ENCODE measurements at regions not wholly inside any gene's neighbourhood (a gene's known extent, or its start where the extent isn't known, plus 50 kb on each side); places are given as distances from the start of the nearest gene placed in this dataset.

- DNase-seq (ENCODE audit: low read depth): no peak
- no peak overlapping the region for H3K4me3 ChIP-seq (ENCODE audit: low read length)
- TF ChIP-seq CTCF (conservative IDR thresholded peaks at IDR 0.05; ENCODE audit: low read length): no peak
These were observed 50.6 kb upstream of the SLC45A1 start for GRCh38 chr1:8267307-8267706.

GRCh38 chr1:8266436-8267165, 51.3 kb upstream of the SLC45A1 start:
- H3K4me3 ChIP-seq (ENCODE audit: low read length): no peak overlapping the region
- TF ChIP-seq CTCF (conservative IDR thresholded peaks at IDR 0.05; ENCODE audit: low read length): no peak

GRCh38 chr1:8263791-8264190, 54.1 kb upstream of the SLC45A1 start:
- TF ChIP-seq CTCF (conservative IDR thresholded peaks at IDR 0.05; ENCODE audit: low read length): no peak
- H3K4me3 ChIP-seq (ENCODE audit: low read length): no peak overlapping the region
- no peak for DNase-seq (ENCODE audit: low read depth)

More at GRCh38 chr1:8266436-8267165, 51.3 kb upstream of the SLC45A1 start:
- DNase-seq (ENCODE audit: low read depth): no peak

- no peak overlapping the region for H3K4me3 ChIP-seq (ENCODE audit: low read length)
- no peak for DNase-seq (ENCODE audit: low read depth)
- TF ChIP-seq CTCF (conservative IDR thresholded peaks at IDR 0.05; ENCODE audit: low read length): no peak
These were observed 56.5 kb upstream of the SLC45A1 start for GRCh38 chr1:8261398-8261762.

- no peak overlapping the region for H3K4me3 ChIP-seq (ENCODE audit: low read length)
- no peak for TF ChIP-seq CTCF (conservative IDR thresholded peaks at IDR 0.05; ENCODE audit: low read length)
- peak; percentile 50 for DNase-seq (ENCODE audit: low read depth)
These were observed 58.2 kb upstream of the SLC45A1 start for GRCh38 chr1:8259498-8260290.

- no peak overlapping the region for H3K4me3 ChIP-seq (ENCODE audit: low read length)
- no peak for TF ChIP-seq CTCF (conservative IDR thresholded peaks at IDR 0.05; ENCODE audit: low read length)
- DNase-seq (ENCODE audit: low read depth): no peak
These were observed 60.3 kb upstream of the SLC45A1 start for GRCh38 chr1:8257621-8258020.

GRCh38 chr1:8256321-8256720, 61.6 kb upstream of the SLC45A1 start:
- TF ChIP-seq CTCF (conservative IDR thresholded peaks at IDR 0.05; ENCODE audit: low read length): no peak
- DNase-seq (ENCODE audit: low read depth): no peak
- H3K4me3 ChIP-seq (ENCODE audit: low read length): no peak overlapping the region

Measured in AG10803 (cell line).